HK-2 (cell line): ENCODE measurements at regions not wholly inside any gene's neighbourhood (a gene's known extent, or its start where the extent isn't known, plus 50 kb on each side); places are given as distances from the start of the nearest gene placed in this dataset.
"Not testable (repeated sequence)": the region's sequence is repeated elsewhere in the genome, so short reads cannot be mapped to it uniquely, and the experiment has no call there.

Source experiments
- DNase-seq: peaks from one replicate; pipeline ENCODE4 v3.0.0-alpha.2; 2018; ENCODE audit not compliant: unreplicated experiment

DNA sequence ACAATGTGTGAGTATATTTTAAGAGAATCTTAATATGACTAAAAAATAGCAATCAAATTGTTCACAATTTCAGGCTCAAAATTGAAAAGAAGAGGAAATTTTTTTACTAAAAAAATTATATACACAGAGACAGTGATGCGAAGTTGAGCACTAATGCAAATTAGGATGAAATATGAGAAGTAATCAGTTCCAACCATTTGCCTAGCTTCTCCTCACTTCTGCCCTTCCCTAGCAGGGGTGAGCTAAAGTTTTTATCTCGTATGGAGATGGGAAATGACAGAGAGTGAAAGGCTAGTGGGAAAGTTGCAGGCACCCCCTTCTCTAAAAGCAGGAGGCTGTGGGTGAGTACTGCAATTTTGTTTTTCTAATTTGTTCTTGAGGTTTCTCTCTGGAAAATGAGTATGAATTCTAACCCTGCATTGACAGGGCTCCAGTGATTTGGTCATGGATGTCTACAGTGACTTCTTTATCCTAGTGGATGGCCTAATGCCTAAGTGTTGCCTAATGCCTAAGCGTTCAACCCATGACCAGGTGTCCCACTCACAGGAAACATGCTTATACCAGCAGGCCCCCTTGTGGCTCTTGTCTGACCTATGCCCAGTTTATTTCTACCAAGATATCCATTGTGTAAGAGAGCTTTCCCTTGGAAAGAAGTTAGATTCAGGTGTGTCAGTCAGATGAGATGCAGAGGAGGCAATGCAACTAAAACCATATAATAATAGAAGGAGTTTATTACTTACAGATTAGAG lies 78.0 kb upstream of the HNMT start:
- DNase-seq, result no peak

- peak; percentile 21 for DNase-seq
These were observed 75.4 kb upstream of the HNMT start for GRCh38 chr2:137888845-137889244.

DNA sequence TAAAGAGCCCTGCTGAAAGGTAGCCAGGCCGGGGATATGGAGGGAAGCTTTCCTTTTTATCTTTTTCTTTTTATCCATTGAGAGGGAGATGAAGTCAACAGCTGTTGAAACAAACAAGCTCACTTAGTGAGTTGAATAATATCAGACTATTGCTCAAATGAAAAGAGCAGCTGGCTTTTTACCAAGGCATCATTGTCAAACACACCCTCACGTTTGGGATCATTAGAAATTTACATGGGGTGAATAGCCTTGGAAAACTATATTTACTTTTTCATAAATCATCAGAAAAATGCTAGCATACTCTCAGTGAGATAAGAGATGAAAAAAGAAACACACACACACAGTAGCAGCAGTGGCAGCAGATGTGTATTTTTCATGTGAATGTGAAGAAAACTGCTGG lies 71.5 kb upstream of the HNMT start:
- DNase-seq, result no peak

DNA sequence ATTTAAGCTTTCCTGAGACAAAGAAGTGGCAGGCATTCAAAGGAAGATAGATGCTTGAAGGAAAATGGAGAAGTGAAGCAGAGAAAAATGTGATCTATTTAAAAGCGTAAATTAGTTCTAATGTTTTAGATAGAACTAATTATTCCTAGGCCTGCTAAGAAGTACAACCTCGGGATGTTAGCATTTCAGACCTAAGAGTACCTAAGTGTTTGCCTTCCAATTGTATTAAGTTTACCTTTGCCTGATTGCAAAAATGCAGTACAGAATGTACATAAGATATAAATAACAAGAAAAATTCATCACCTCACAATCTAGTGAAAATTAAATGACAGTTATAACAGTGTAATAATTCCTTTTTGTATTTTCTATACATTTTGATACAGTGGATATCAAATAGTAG lies 71.1 kb upstream of the HNMT start:
- no peak for DNase-seq

GRCh38 chr2:137896467-137896866 lies 67.8 kb upstream of the HNMT start:
- DNase-seq, result no peak

GRCh38 chr2:137897082-137897481 lies 67.2 kb upstream of the HNMT start:
- DNase-seq, result no peak

DNA sequence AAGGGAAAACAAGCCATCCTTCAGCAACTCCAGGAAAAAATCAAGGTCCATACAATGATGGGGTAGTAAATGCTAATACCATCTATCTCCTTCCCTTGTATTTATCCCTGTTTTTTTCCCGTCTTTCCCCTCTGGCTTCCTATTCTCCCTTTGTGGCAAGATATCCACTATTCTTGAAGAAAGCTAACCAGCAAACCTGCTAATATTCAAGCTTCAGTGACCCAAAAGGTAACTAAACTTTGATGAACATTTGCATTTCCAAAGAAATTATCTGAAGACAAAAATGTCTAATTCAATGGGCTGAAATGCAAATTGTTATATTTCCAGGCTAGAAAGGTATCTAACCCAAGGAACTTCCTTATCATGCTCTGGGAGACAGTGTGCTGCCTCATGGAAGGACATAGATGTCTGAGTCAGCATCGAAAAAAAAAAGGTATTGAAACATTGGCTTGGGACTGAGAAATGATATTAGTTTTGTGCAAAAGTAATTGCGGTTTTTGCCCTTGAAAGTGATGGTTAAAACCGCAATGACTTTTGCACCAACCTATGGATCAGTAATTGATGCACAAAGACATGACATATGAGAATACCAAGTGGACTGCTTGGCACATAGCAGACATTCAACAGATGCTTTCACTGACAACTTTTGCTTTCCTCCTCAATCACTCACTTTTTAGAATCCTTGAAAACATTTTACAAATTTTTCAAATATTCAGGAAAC lies 63.7 kb upstream of the HNMT start:
- DNase-seq, result no peak

GRCh38 chr2:137910641-137911040 lies 53.6 kb upstream of the HNMT start:
- DNase-seq, result no peak

DNA sequence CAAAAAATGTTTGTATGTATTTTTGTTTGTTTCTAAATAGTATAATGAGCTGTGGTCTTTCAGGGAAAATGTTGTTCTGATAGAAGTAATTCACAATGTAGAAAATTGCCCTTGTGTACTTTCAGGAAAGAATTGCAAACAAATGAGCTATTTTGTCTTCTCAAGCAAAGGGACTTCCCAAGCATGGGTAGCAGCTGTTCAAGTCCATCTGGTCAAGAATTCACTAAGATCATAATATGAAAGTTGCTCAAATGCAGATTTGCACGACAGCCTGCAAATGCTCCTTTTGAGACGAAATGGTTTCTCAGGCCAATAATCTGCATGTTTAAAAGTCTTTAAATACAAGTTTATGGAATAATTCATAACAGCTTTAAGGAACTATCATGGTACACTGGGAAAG lies 51.9 kb upstream of the HNMT start:
- no peak for DNase-seq

- no peak for DNase-seq
These were observed 51.1 kb upstream of the HNMT start for GRCh38 chr2:137913169-137913568.

- DNase-seq, result not testable (repeated sequence)
These were observed 50.6 kb upstream of the HNMT start for GRCh38 chr2:137913648-137914047.
